Tongue (tissue), 1 donor: ENCODE measurements at regions not wholly inside any gene's neighbourhood (a gene's known extent, or its start where the extent isn't known, plus 50 kb on each side); places are given as distances from the start of the nearest gene placed in this dataset.
A peak's percentile ranks its signal among the peaks of the same experiment; 100 is the strongest.
"Not testable (repeated sequence)": the region's sequence is repeated elsewhere in the genome, so short reads cannot be mapped to it uniquely, and the experiment has no call there.

ENCODE experiments used
- DNase-seq: peaks from one replicate; pipeline ENCODE4 v3.0.0-alpha.2; 2015

GRCh38 chr3:166060789-166061479 is 223.7 kb upstream of the BCHE start:
- DNase-seq, result peak; percentile 4

- DNase-seq, result no peak
These were observed 215.2 kb upstream of the BCHE start for GRCh38 chr3:166052440-166052839.

- no peak for DNase-seq
These were observed 192.3 kb upstream of the BCHE start for GRCh38 chr3:166029507-166029906.

- peak; percentile 64 for DNase-seq
These were observed 176.0 kb upstream of the BCHE start for GRCh38 chr3:166013073-166013679.

- DNase-seq, result no peak
These were observed 174.5 kb upstream of the BCHE start for GRCh38 chr3:166011771-166012170.

- no peak for DNase-seq
These were observed 167.9 kb upstream of the BCHE start for GRCh38 chr3:166005126-166005525.

GRCh38 chr3:165994293-165994692 is 157.1 kb upstream of the BCHE start:
- DNase-seq, result no peak

GRCh38 chr3:165984589-165984988 is 147.4 kb upstream of the BCHE start:
- no peak for DNase-seq

GRCh38 chr3:165983284-165983683 is 146.1 kb upstream of the BCHE start:
- DNase-seq, result no peak

GRCh38 chr3:165981318-165981717 is 144.1 kb upstream of the BCHE start:
- DNase-seq, result no peak

GRCh38 chr3:165960825-165961224 is 123.6 kb upstream of the BCHE start:
- not testable (repeated sequence) for DNase-seq

GRCh38 chr3:165954171-165954570 is 116.9 kb upstream of the BCHE start:
- DNase-seq, result no peak

- no peak for DNase-seq
These were observed 109.1 kb upstream of the BCHE start for GRCh38 chr3:165946360-165946759.

- no peak for DNase-seq
These were observed 101.8 kb upstream of the BCHE start for GRCh38 chr3:165938986-165939540.

GRCh38 chr3:165936081-165936480 is 98.9 kb upstream of the BCHE start:
- not testable (repeated sequence) for DNase-seq

GRCh38 chr3:165924301-165924791 is 87.1 kb upstream of the BCHE start:
- DNase-seq, result not testable (repeated sequence)

GRCh38 chr3:165920984-165921383 is 83.8 kb upstream of the BCHE start:
- no peak for DNase-seq

GRCh38 chr3:165919284-165919683 is 82.1 kb upstream of the BCHE start:
- DNase-seq, result no peak

- no peak for DNase-seq
These were observed 81.4 kb upstream of the BCHE start for GRCh38 chr3:165918657-165918979.

GRCh38 chr3:165917938-165918656 is 80.9 kb upstream of the BCHE start:
- DNase-seq, result not testable (repeated sequence)

GRCh38 chr3:165915104-165915503 is 77.9 kb upstream of the BCHE start:
- DNase-seq, result not testable (repeated sequence)

GRCh38 chr3:165903885-165904630 is 66.8 kb upstream of the BCHE start:
- DNase-seq, result no peak
